Caco-2 (cell line): ENCODE measurements at regions not wholly inside any gene's neighbourhood (a gene's known extent, or its start where the extent isn't known, plus 50 kb on each side); places are given as distances from the start of the nearest gene placed in this dataset.

Experiments
- BruUV-seq: library from RNA; stranded (reverse); fragments of 400-500 nt; replicated peaks from 2 replicates; lab custom pipeline; 2021; lab: Mats Ljungman, UMichigan
- CTCF ChIA-PET: fragments of 300-600 bp; sonication (Branson Sonifier 250); formaldehyde crosslinking; loops from one replicate; lab custom pipeline; 2022; ENCODE audit warnings: antibody characterized with exemption; lab: Charles Lee
- POLR2A ChIA-PET: fragments of 300-600 bp; sonication (Branson Sonifier 250); formaldehyde crosslinking; loops from one replicate; lab custom pipeline; 2022; ENCODE audit warnings: antibody characterized with exemption; lab: Charles Lee
- DNase-seq, 2 experiments: peaks; one replicate each; pipeline versions ENCODE4 v3.0.0 to v3.0.0-alpha.2; 2020 to 2022
- H3K27me3 ChIP-seq: replicated peaks from 2 replicates; pipeline ENCODE4 v1.6.0; 2011; ENCODE audit warnings: low read length; ENCODE audit not compliant: control insufficient read depth, insufficient read depth
- H3K36me3 ChIP-seq: 2 replicates; pipeline ENCODE4 v1.5.1; 2011; ENCODE audit warnings: low read length; ENCODE audit not compliant: control insufficient read depth, insufficient read depth
- H3K4me1 ChIP-seq: fragments of 250-450 bp; sonication (Bioruptor Pico); 2 replicates; pipeline ENCODE4 v1.5.1; 2020; ENCODE audit warnings: mild to moderate bottlenecking
- H3K4me3 ChIP-seq: 2 replicates; pipeline ENCODE4 v1.5.1; 2011; ENCODE audit warnings: low read depth, mild to moderate bottlenecking, control low read depth, low read length
- H3K9me3 ChIP-seq: fragments of 250-450 bp; sonication (Bioruptor Pico); 2 replicates; pipeline ENCODE4 v1.5.1; 2020; ENCODE audit warnings: mild to moderate bottlenecking, moderate library complexity
- H3K27ac Mint-ChIP-seq: one replicate; pipeline ENCODE4 v1.8.0; 2022; ENCODE audit warnings: mixed read lengths; ENCODE audit not compliant: unreplicated experiment
- H3K27me3 Mint-ChIP-seq: one replicate; pipeline ENCODE4 v1.8.0; 2022; ENCODE audit warnings: mixed read lengths; ENCODE audit not compliant: insufficient read depth, unreplicated experiment
- H3K36me3 Mint-ChIP-seq: one replicate; pipeline ENCODE4 v1.8.0; 2022; ENCODE audit warnings: mild to moderate bottlenecking, mixed read lengths; ENCODE audit not compliant: insufficient read depth, unreplicated experiment
- H3K4me1 Mint-ChIP-seq: one replicate; pipeline ENCODE4 v1.8.0; 2022; ENCODE audit warnings: low read depth, mixed read lengths; ENCODE audit not compliant: unreplicated experiment
- H3K4me3 Mint-ChIP-seq: one replicate; pipeline ENCODE4 v1.8.0; 2022; ENCODE audit warnings: mild to moderate bottlenecking, moderate library complexity, mixed read lengths; ENCODE audit not compliant: unreplicated experiment
- H3K9me3 Mint-ChIP-seq: one replicate; pipeline ENCODE4 v1.8.0; 2022; ENCODE audit warnings: mixed read lengths; ENCODE audit not compliant: unreplicated experiment
- CTCF ChIP-seq, 2 experiments: fragments of 200-600 bp in 1 of 2; IDR thresholded peaks; 1 replicate in 1 of 2; 2 replicates in 1 of 2; pipeline versions ENCODE4 v1.5.1 to v1.8.0; 2011 to 2022; ENCODE audit warnings: antibody characterized with exemption in 1 of 2, control low read depth in 1 of 2, inconsistent platforms in 1 of 2, low read depth in 1 of 2, low read length in 1 of 2, mild to moderate bottlenecking in 1 of 2, moderate library complexity in 1 of 2; ENCODE audit not compliant: insufficient read depth in 1 of 2, severe bottlenecking in 1 of 2, unreplicated experiment in 1 of 2
- intact Hi-C: fragments of 100-400 bp; cut with micrococcal nuclease; formaldehyde crosslinking; loops from one replicate; pipeline ENCODE4 v1.10.0; 2022; ENCODE audit not compliant: unreplicated experiment

DNA sequence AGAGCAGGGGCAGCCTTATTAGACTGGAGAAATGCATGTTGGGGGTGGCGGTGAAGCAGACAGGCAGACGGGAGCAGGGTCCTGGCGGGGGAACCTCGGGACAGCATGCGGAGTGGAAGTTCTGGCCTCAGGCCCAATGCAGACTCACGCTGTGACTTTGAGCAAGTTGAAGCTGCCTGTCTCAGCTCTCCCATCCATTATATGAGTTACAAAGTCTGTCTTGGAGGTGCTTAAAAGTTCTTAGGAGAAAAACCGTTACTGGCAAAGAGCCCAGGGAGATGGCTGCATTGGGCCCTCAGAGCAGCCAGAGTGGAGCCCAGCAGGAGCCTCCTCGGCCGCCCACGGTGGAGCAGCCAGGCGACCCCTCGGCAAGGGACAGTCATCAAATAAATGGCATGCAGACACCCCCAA lies 509.5 kb downstream of the PLXNA4 start:
- peaks cover 21% of the 10 kb centered on the region for H3K27me3 Mint-ChIP-seq
- Histone ChIP-seq H3K4me1 (no peaks in the 10 kb centered on the region), H3K4me3 (no peak overlapping the region), H3K36me3 (no peaks in the 10 kb centered on the region), H3K9me3 (no peaks in the 10 kb centered on the region), H3K27me3 (peaks cover 1% of the 10 kb centered on the region; the same call in 1 of the 2 replicates)
- no peak for DNase-seq
- no peaks in the 10 kb centered on the region for H3K36me3 Mint-ChIP-seq
- no peaks in the 10 kb centered on the region for H3K4me1 Mint-ChIP-seq
- intact Hi-C loops = no loop called here
- ChIA-PET CTCF (interaction anchor here (0.6 kb wide), 1 partner anchor 19 kb away, joined by 3 read pairs; no protein-coding TSS in a partner anchor), POLR2A (no interaction called here)
- TF ChIP-seq CTCF (IDR thresholded peaks at IDR 0.05; ENCODE audit: insufficient read depth in 1 of 2, low read depth in 1 of 2, low read length in 1 of 2, severe bottlenecking in 1 of 2, unreplicated experiment in 1 of 2) = no peak
- no TSS peak for BruUV-seq
- no peaks in the 10 kb centered on the region for H3K9me3 Mint-ChIP-seq
- H3K27ac Mint-ChIP-seq = no peak overlapping the region
- no peak overlapping the region for H3K4me3 Mint-ChIP-seq

DNA sequence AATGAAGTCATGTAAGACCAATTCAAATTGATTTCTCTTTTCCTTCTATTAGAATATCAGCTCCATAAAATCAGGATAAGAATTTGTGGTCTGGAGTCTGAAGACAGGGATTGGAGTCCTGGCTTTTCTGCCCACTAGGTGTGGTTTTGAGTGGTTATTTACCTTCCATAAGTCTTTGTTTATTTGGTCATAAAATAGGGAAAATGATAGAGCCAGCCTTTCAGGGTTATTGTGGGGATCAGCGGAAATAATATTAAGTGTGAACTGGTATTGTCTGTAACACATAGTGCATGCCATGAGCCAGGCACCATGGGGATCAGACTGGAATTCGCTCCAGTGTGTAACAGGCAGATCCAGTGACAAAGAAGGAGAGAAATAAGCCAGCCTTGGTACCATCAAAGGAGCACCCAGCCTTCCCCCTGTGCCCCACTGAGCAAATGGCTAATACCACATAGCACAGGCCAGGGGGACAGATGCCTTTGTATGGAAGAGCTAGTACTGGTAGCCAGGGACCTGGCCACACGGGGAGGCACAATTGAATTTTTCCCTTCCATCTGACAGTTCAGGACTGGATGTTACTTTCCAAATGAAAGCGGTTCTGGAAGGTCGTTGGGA lies 509.7 kb upstream of the PODXL start:
- DNase-seq = no peak
- H3K27me3 ChIP-seq = peaks cover 1% of the 10 kb centered on the region; the same call in 1 of the 2 replicates
- no TSS peak for BruUV-seq
- H3K4me3 Mint-ChIP-seq = no peak overlapping the region
- H3K4me1 Mint-ChIP-seq = no peaks in the 10 kb centered on the region
- no peak overlapping the region for H3K4me3 ChIP-seq
- intact Hi-C loops = no loop called here
- TF ChIP-seq CTCF (IDR thresholded peaks at IDR 0.05; ENCODE audit: insufficient read depth in 1 of 2, low read depth in 1 of 2, low read length in 1 of 2, severe bottlenecking in 1 of 2, unreplicated experiment in 1 of 2) = no peak
- no peak overlapping the region for H3K27ac Mint-ChIP-seq
- CTCF ChIA-PET = interaction anchor here (0.6 kb wide), 1 partner anchor 20 kb away, joined by 3 read pairs; no protein-coding TSS in a partner anchor
- no peaks in the 10 kb centered on the region for H3K9me3 ChIP-seq
- peaks cover 24% of the 10 kb centered on the region for H3K27me3 Mint-ChIP-seq
- H3K4me1 ChIP-seq = no peaks in the 10 kb centered on the region
- no peaks in the 10 kb centered on the region for H3K9me3 Mint-ChIP-seq
- no peaks in the 10 kb centered on the region for H3K36me3 Mint-ChIP-seq
- H3K36me3 ChIP-seq = no peaks in the 10 kb centered on the region
- POLR2A ChIA-PET = no interaction called here

DNA sequence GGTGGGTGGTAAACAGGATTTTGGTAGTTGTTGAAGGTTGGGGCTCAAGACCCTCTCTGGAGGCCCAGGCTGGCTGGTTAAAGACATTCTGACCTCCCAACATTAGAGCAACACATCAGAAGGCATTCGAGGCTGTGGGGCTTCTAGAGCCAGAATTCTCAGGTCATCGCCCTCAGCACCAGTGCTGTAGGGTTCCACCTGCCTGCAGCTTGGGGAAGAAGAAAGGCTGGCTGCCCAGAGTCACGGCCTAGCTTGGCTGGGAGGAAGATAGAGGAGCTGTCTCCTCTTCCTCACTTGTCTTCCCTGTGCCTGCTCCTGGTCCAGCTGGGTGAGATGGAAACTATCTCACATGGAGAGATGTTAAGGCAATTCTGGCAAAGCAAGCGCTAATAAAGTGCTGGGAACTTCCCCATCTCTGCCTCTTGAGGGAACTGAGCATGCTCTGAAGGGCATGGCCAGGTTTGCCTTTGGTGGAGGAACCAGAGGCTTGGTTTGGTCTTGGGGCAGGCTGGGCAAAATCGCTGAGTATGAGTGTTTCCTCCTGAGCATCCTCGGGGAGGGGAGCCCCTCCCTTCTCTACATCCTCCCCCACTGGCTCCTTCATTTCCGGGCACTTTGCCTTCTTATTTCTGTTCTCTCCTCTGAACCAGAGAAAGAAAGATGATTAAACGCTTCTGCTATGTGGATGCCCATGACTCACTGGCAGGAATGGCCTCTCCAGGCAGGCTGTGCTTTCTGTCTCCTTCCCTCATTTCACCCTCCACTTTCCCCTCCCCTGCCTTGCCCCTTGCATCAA lies 509.0 kb upstream of the PODXL start:
- CTCF ChIA-PET = no interaction called here

More for the DNA sequence above, 509.0 kb upstream of the PODXL start:
- Histone ChIP-seq H3K4me1 (no peaks in the 10 kb centered on the region), H3K9me3 (no peaks in the 10 kb centered on the region), H3K27me3 (peaks cover 1% of the 10 kb centered on the region; the same call in 1 of the 2 replicates), H3K4me3 (no peak overlapping the region), H3K36me3 (no peaks in the 10 kb centered on the region)
- BruUV-seq = no TSS peak
- no peak overlapping the region for H3K4me3 Mint-ChIP-seq
- no peaks in the 10 kb centered on the region for H3K4me1 Mint-ChIP-seq
- intact Hi-C loops = no loop called here
- no peak for DNase-seq
- H3K27ac Mint-ChIP-seq = no peak overlapping the region
- H3K36me3 Mint-ChIP-seq = no peaks in the 10 kb centered on the region
- peaks cover 21% of the 10 kb centered on the region for H3K27me3 Mint-ChIP-seq
- no peak for TF ChIP-seq CTCF (IDR thresholded peaks at IDR 0.05; ENCODE audit: insufficient read depth in 1 of 2, low read depth in 1 of 2, low read length in 1 of 2, severe bottlenecking in 1 of 2, unreplicated experiment in 1 of 2)
- POLR2A ChIA-PET = no interaction called here
- no peaks in the 10 kb centered on the region for H3K9me3 Mint-ChIP-seq
